Activated T-cell treated with anti-CD3 and anti-CD28 coated beads, Interleukin-2, amount 50 U/mL, for 4 hours (primary cell): ENCODE measurements at regions not wholly inside any gene's neighbourhood (a gene's known extent, or its start where the extent isn't known, plus 50 kb on each side); places are given as distances from the start of the nearest gene placed in this dataset.
"Not testable (repeated sequence)": the region's sequence is repeated elsewhere in the genome, so short reads cannot be mapped to it uniquely, and the experiment has no call there.

Experiments
- ATAC-seq, 2 donors: fragments of 200-7000 bp; cut with Tn5 transposase; one replicate each; pipeline ENCODE4 v1.10.0; 2021
- DNase-seq: peaks from one replicate; pipeline ENCODE4 v3.0.0-alpha.2; 2020
- H3K27me3 Mint-ChIP-seq: one replicate; pipeline ENCODE4 v1.8.0; 2021; ENCODE audit warnings: low read depth, mixed read lengths
- H3K36me3 Mint-ChIP-seq: one replicate; pipeline ENCODE4 v1.8.0; 2022; ENCODE audit warnings: mixed read lengths; ENCODE audit not compliant: insufficient read depth
- H3K4me1 Mint-ChIP-seq: one replicate; pipeline ENCODE4 v1.8.0; 2021; ENCODE audit warnings: low read depth, mixed read lengths
- H3K4me3 Mint-ChIP-seq: one replicate; pipeline ENCODE4 v1.8.0; 2021; ENCODE audit warnings: mild to moderate bottlenecking, moderate library complexity, mixed read lengths
- H3K9me3 Mint-ChIP-seq: one replicate; pipeline ENCODE4 v1.8.0; 2021; ENCODE audit warnings: mixed read lengths

GRCh38 chr2:209160800-209161588, 262.9 kb upstream of the MAP2 start:
- DNase-seq (no peak), ATAC-seq (no peak)
- no peaks in the 10 kb centered on the region for H3K4me1 Mint-ChIP-seq
- H3K27me3 Mint-ChIP-seq = no peaks in the 10 kb centered on the region
- H3K4me3 Mint-ChIP-seq = no peak overlapping the region
- H3K9me3 Mint-ChIP-seq = no peaks in the 10 kb centered on the region
- no peaks in the 10 kb centered on the region for H3K36me3 Mint-ChIP-seq

GRCh38 chr2:209162129-209162528, 261.7 kb upstream of the MAP2 start:
- DNase-seq = no peak
- Mint-ChIP-seq H3K36me3 (no peaks in the 10 kb centered on the region), H3K4me3 (no peak overlapping the region), H3K27me3 (no peaks in the 10 kb centered on the region), H3K4me1 (no peaks in the 10 kb centered on the region), H3K9me3 (no peaks in the 10 kb centered on the region)
- ATAC-seq = no peak

- DNase-seq (no peak), ATAC-seq (no peak)
- Mint-ChIP-seq H3K27me3 (no peaks in the 10 kb centered on the region), H3K4me3 (no peak overlapping the region), H3K4me1 (no peaks in the 10 kb centered on the region), H3K36me3 (no peaks in the 10 kb centered on the region), H3K9me3 (peaks cover 11% of the 10 kb centered on the region)
Measured at GRCh38 chr2:209181984-209182383, 241.9 kb upstream of the MAP2 start.

- peaks cover 13% of the 10 kb centered on the region for H3K9me3 Mint-ChIP-seq
- not testable (repeated sequence) for H3K4me1 Mint-ChIP-seq, H3K27me3 Mint-ChIP-seq, H3K36me3 Mint-ChIP-seq, ATAC-seq, DNase-seq, H3K4me3 Mint-ChIP-seq
Measured at GRCh38 chr2:209186886-209187285, 237.0 kb upstream of the MAP2 start.

GRCh38 chr2:209189893-209190292, 234.0 kb upstream of the MAP2 start:
- no peak for DNase-seq
- H3K4me3 Mint-ChIP-seq = no peak overlapping the region

GRCh38 chr2:209191139-209191538, 232.7 kb upstream of the MAP2 start:
- Mint-ChIP-seq H3K36me3 (no peaks in the 10 kb centered on the region), H3K27me3 (no peaks in the 10 kb centered on the region), H3K4me1 (no peaks in the 10 kb centered on the region), H3K4me3 (no peak overlapping the region), H3K9me3 (peaks cover 10% of the 10 kb centered on the region)
- no peak for DNase-seq
- ATAC-seq = no peak

More at GRCh38 chr2:209189893-209190292, 234.0 kb upstream of the MAP2 start:
- Mint-ChIP-seq H3K27me3 (no peaks in the 10 kb centered on the region), H3K36me3 (no peaks in the 10 kb centered on the region), H3K9me3 (peaks cover 10% of the 10 kb centered on the region), H3K4me1 (no peaks in the 10 kb centered on the region)
- ATAC-seq = no peak

GRCh38 chr2:209194717-209195116, 229.1 kb upstream of the MAP2 start:
- peaks cover 20% of the 10 kb centered on the region for H3K9me3 Mint-ChIP-seq
- H3K27me3 Mint-ChIP-seq = no peaks in the 10 kb centered on the region
- DNase-seq = no peak
- H3K4me1 Mint-ChIP-seq = no peaks in the 10 kb centered on the region
- no peak overlapping the region for H3K4me3 Mint-ChIP-seq
- no peak for ATAC-seq
- H3K36me3 Mint-ChIP-seq = no peaks in the 10 kb centered on the region

- Mint-ChIP-seq H3K4me3 (no peak overlapping the region), H3K9me3 (no peaks in the 10 kb centered on the region), H3K27me3 (no peaks in the 10 kb centered on the region), H3K4me1 (no peaks in the 10 kb centered on the region), H3K36me3 (no peaks in the 10 kb centered on the region)
- ATAC-seq (no peak), DNase-seq (no peak)
Measured at GRCh38 chr2:209208211-209208610, 215.6 kb upstream of the MAP2 start.

- H3K9me3 Mint-ChIP-seq = no peaks in the 10 kb centered on the region
- no peaks in the 10 kb centered on the region for H3K36me3 Mint-ChIP-seq
Measured at GRCh38 chr2:209209943-209210342, 213.9 kb upstream of the MAP2 start.

GRCh38 chr2:209230560-209230959, 193.3 kb upstream of the MAP2 start:
- Mint-ChIP-seq H3K27me3 (no peaks in the 10 kb centered on the region), H3K4me3 (no peak overlapping the region), H3K9me3 (peaks cover 14% of the 10 kb centered on the region), H3K36me3 (no peaks in the 10 kb centered on the region), H3K4me1 (no peaks in the 10 kb centered on the region)
- ATAC-seq (no peak), DNase-seq (no peak)

More at GRCh38 chr2:209209943-209210342, 213.9 kb upstream of the MAP2 start:
- ATAC-seq = no peak
- Mint-ChIP-seq H3K4me1 (no peaks in the 10 kb centered on the region), H3K27me3 (no peaks in the 10 kb centered on the region), H3K4me3 (no peak overlapping the region)
- DNase-seq = no peak

- Mint-ChIP-seq H3K36me3 (no peaks in the 10 kb centered on the region), H3K9me3 (peaks cover 18% of the 10 kb centered on the region), H3K4me3 (no peak overlapping the region), H3K4me1 (no peaks in the 10 kb centered on the region), H3K27me3 (no peaks in the 10 kb centered on the region)
- no peak for ATAC-seq
- DNase-seq = no peak
Measured at GRCh38 chr2:209236377-209236776, 187.5 kb upstream of the MAP2 start.

GRCh38 chr2:209238765-209239584, 184.9 kb upstream of the MAP2 start:
- ATAC-seq (no peak), DNase-seq (no peak)
- Mint-ChIP-seq H3K36me3 (no peaks in the 10 kb centered on the region), H3K4me3 (no peak overlapping the region), H3K4me1 (no peaks in the 10 kb centered on the region), H3K9me3 (peaks cover 25% of the 10 kb centered on the region), H3K27me3 (no peaks in the 10 kb centered on the region)

- Mint-ChIP-seq H3K9me3 (peaks cover 26% of the 10 kb centered on the region), H3K27me3 (no peaks in the 10 kb centered on the region), H3K4me3 (no peak overlapping the region), H3K36me3 (no peaks in the 10 kb centered on the region), H3K4me1 (no peaks in the 10 kb centered on the region)
- ATAC-seq = no peak
- no peak for DNase-seq
Measured at GRCh38 chr2:209239585-209239938, 184.3 kb upstream of the MAP2 start.

GRCh38 chr2:209240204-209240603, 183.6 kb upstream of the MAP2 start:
- Mint-ChIP-seq H3K36me3 (no peaks in the 10 kb centered on the region), H3K4me3 (no peak overlapping the region), H3K27me3 (no peaks in the 10 kb centered on the region), H3K9me3 (peaks cover 26% of the 10 kb centered on the region), H3K4me1 (no peaks in the 10 kb centered on the region)
- DNase-seq (no peak), ATAC-seq (no peak)

GRCh38 chr2:209253544-209253943, 170.3 kb upstream of the MAP2 start:
- no peaks in the 10 kb centered on the region for H3K4me1 Mint-ChIP-seq
- no peaks in the 10 kb centered on the region for H3K9me3 Mint-ChIP-seq
- ATAC-seq = no peak

More at GRCh38 chr2:209253544-209253943, 170.3 kb upstream of the MAP2 start:
- Mint-ChIP-seq H3K4me3 (no peak overlapping the region), H3K36me3 (no peaks in the 10 kb centered on the region), H3K27me3 (no peaks in the 10 kb centered on the region)
- no peak for DNase-seq
